Heart left ventricle (tissue), 13 donors: ENCODE measurements at regions not wholly inside any gene's neighbourhood (a gene's known extent, or its start where the extent isn't known, plus 50 kb on each side); places are given as distances from the start of the nearest gene placed in this dataset.

Source experiments
- POLR2A ChIP-seq, 2 donors: fragments of 450-650 bp; IDR thresholded peaks; one replicate each; pipeline ENCODE4 v1.6.1; 2017; ENCODE audit warnings: antibody characterized with exemption in 2 of 2, mild to moderate bottlenecking in 2 of 2, moderate library complexity in 2 of 2
- TF ChIP-seq, protein P1 (sequence below), 12 donors: fragments of 200-600 bp; sonication (generic) in 4 of 12; IDR thresholded peaks; one replicate each; pipeline versions ENCODE4 v1.5.0 to v1.8.0; 2018 to 2022; ENCODE audit warnings: antibody characterized with exemption in 12 of 12, mild to moderate bottlenecking in 5 of 12
- donor health status: ischemic (EF 13 %, LVEDD 7.1; RV severe dilation, severe dysfunction).
- donor health status: DM: no; HTN: yes; CAD: no.
- donor health status: DM: no; HTN: no; CAD: no.
- donor health status: ischemic (EF 25% LVEDD 6.9; RV normal size, moderate dysfunction).
- donor health status: ischemic (EF 25% LVEDD 5.7; RV mildly dilated, moderate dysfunction).
- donor health status: ischemic (EF 35%, LVEDD 5.7; RV mildly dilated, moderate dysfunction).
- donor health status: nonischemic (EF 11% LVEDD 7.7; RV severe dilation, severe dysfunction).
- donor health status: DM: yes; HTN: yes; CAD: no.
- donor health status: PGD.
- donor health status: ischemic (EF 29% LVEDD 5.4; RV normal size, mild dysfunction).
- donor health status: nonischemic (EF 23%, LVEDD 6.1; RV moderate dilation, normal function).

DNA sequence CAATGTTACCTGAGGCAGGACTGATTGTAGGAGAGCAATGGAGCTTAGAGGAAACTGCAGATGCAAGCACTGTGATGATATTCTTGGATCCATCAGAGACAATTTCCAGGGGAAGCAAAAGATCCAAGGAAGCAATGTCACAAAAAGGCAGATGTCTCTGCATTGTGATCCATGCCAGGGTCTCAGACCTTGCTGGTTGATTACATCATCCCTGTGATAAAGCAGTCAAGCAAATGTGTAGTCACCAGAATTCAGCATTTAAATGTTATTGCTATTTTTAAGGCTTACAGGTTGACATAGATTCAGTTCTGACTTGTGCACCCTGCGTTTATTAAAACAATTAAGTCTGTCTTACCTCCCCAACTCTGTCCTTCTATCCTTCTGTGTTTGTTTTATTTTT, 56.8 kb upstream of the CCDC85A start:
- no peak for TF ChIP-seq POLR2A (IDR thresholded peaks at IDR 0.05)
- TF ChIP-seq, protein P1, sequence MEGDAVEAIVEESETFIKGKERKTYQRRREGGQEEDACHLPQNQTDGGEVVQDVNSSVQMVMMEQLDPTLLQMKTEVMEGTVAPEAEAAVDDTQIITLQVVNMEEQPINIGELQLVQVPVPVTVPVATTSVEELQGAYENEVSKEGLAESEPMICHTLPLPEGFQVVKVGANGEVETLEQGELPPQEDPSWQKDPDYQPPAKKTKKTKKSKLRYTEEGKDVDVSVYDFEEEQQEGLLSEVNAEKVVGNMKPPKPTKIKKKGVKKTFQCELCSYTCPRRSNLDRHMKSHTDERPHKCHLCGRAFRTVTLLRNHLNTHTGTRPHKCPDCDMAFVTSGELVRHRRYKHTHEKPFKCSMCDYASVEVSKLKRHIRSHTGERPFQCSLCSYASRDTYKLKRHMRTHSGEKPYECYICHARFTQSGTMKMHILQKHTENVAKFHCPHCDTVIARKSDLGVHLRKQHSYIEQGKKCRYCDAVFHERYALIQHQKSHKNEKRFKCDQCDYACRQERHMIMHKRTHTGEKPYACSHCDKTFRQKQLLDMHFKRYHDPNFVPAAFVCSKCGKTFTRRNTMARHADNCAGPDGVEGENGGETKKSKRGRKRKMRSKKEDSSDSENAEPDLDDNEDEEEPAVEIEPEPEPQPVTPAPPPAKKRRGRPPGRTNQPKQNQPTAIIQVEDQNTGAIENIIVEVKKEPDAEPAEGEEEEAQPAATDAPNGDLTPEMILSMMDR (IDR thresholded peaks at IDR 0.05), result no peak
